NCI-H1694 treated with DMSO at 0.1 percent for 48 hours (cell line): ENCODE measurements at regions not wholly inside any gene's neighbourhood (a gene's known extent, or its start where the extent isn't known, plus 50 kb on each side); places are given as distances from the start of the nearest gene placed in this dataset.

Source experiments
- DNase-seq: peaks from one replicate; lab custom pipeline; 2025; lab: John Stamatoyannopoulos, UW

- DNase-seq = no peak
Observed at GRCh38 chr14:66421990-66422946, 63.9 kb upstream of the CCDC196 start.

- DNase-seq = no peak
Observed at GRCh38 chr14:66425402-66425801, 60.8 kb upstream of the CCDC196 start.

GRCh38 chr14:66426451-66426850, 59.7 kb upstream of the CCDC196 start:
- no peak for DNase-seq

- DNase-seq = no peak
Observed at GRCh38 chr14:66432334-66432733, 53.8 kb upstream of the CCDC196 start.

GRCh38 chr14:66434464-66434863, 51.7 kb upstream of the CCDC196 start:
- DNase-seq = no peak

GRCh38 chr14:66435683-66436082, 50.5 kb upstream of the CCDC196 start:
- DNase-seq = no peak
